NCI-H2107 (cell line): ENCODE measurements at regions not wholly inside any gene's neighbourhood (a gene's known extent, or its start where the extent isn't known, plus 50 kb on each side); places are given as distances from the start of the nearest gene placed in this dataset.
"Not testable (repeated sequence)": the region's sequence is repeated elsewhere in the genome, so short reads cannot be mapped to it uniquely, and the experiment has no call there.

ENCODE experiments used
- DNase-seq: peaks from one replicate; lab custom pipeline; 2025; lab: John Stamatoyannopoulos, UW

DNA sequence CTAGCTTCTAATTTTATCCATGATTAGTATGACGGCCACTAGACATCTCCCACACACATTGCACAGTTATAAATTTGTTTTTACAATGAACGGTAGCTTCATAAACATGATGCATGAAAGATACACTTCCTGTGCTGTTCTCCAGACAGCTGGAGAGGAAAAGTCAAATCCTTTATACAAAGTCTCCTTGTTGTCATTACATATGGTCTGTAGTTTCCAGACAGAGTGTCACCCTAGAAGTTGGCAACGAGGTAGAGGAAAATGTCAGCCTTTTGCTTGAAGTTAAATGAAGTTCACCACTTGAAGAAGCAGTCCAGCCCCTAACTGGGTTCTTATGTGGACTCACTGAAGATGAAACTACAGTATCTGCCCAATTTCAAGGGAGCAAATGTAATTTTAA, 253.0 kb upstream of the P2RY1 start:
- no peak for DNase-seq

DNA sequence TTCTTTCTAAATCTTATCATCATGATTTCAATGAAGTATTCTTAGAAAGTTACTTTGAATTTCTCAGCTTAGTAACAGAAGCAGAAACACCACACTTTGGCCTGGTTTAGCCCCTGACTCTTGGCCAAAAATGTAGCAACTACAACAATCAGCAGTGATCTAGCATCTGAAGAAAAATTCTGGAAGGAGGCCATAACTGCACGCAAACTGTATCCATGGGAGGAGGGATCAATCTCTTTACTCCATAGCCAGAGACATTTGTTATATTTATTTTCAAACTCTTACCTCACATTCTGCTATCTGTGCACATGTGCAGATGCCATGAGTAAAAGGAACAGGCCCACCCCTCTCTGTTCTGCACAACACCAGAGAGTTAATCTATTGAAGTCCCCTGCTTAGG, 251.0 kb upstream of the P2RY1 start:
- DNase-seq: no peak

DNA sequence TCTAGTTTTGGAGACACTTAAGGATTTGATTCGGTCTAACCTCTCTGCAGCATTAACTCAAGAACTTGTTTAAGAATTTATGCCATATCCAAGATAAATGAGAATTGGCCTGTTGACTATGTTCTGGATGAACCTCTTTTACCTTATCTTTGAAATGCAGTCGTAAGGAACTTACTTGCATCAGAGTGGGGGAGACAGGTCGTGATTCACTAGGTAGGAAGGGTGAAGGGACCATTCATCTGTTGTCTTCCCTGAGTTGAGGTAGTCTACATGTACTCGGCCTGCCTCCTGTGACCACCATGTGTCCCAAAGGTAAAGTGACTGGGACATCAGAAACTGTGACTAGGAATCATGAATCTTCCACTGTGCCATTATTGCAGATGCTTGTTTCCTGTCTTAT, 248.0 kb upstream of the P2RY1 start:
- no peak for DNase-seq

- DNase-seq: no peak
Measured at GRCh38 chr3:152587861-152588260, 247.1 kb upstream of the P2RY1 start.

GRCh38 chr3:152589644-152590043, 245.3 kb upstream of the P2RY1 start:
- no peak for DNase-seq

DNA sequence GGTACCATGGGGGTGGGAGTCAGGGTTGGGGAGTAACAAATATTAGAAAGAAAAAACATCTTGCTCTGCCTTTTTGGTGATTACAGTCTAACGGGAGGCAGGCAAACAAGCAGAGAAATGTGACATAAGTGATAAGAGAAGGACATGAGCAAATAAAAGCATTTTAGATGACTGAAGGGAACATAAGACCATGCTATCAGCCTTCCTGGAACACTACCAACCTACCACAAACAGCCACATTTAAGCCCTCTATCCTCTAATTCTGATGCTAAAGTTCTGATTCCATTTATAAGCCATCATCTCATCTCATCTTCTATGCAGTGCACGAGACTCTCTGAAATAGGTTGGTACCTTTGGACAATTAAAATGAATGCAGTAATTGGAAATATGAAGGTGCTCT, 243.4 kb upstream of the P2RY1 start:
- no peak for DNase-seq

GRCh38 chr3:152593242-152593641, 241.7 kb upstream of the P2RY1 start:
- no peak for DNase-seq

- DNase-seq: no peak
Measured at GRCh38 chr3:152595975-152596821, 238.7 kb upstream of the P2RY1 start.

GRCh38 chr3:152596832-152597231, 238.1 kb upstream of the P2RY1 start:
- not testable (repeated sequence) for DNase-seq

DNA sequence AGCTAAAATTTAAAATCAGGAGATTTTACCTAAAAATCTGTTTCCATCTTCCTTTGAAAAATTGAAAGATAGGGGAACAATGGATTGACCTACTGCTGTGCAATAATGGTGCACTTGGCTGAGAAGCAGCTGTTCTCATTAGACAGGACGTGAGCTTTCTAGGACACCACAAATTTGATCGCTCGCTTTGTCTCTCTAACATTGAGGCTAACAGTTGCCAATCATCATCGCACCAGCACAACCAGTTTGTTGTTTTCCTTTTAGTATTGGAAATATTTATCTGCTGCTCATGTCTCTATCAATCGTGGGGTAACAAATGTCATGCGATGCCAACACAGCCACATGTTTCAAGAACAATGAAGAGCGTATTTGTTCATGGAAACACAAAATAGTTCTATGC, 228.8 kb upstream of the P2RY1 start:
- no peak for DNase-seq

- DNase-seq: no peak
Measured at GRCh38 chr3:152607179-152607578, 227.8 kb upstream of the P2RY1 start.

DNA sequence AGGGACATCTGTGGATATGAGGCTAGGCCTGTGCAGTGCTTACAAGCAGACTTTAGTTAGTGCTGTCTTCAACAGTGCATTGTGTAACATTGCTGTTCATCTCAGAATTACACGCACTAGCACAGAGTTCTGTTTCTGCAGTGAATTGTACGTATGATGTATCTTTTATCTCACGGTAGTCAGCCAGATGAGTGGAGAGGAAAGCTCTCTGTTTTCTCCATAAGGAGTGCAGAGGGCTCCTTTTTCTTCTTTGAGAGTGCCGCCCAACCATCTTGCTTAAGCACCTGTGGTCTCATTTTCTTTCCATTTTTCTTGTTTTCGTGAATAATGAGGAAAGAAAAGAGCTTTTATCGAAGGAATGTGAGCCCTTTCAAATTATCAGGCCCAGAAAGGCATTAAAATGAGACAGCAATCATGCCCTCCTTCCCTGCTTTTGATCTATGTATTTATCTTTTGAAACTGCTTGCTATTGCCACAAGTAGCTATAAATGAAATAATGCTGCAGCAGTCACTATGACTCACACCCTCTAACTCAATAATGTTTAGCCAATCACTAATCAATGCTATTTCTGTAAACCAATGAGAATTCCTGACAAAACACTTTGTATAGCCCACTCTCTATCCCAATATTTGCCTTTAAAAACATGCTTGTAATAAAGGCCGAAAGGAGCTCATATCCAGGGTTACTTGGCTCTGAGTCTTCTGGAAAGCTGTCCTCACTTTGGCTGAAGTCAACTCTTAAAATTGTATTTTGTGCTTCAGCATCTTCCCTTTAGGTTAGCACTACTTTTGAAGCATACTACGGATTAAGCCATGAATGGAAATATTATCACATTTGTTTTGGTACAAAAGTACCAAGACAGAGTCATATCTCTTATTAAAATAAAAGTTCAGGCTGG, 226.0 kb upstream of the P2RY1 start:
- DNase-seq: no peak

DNA sequence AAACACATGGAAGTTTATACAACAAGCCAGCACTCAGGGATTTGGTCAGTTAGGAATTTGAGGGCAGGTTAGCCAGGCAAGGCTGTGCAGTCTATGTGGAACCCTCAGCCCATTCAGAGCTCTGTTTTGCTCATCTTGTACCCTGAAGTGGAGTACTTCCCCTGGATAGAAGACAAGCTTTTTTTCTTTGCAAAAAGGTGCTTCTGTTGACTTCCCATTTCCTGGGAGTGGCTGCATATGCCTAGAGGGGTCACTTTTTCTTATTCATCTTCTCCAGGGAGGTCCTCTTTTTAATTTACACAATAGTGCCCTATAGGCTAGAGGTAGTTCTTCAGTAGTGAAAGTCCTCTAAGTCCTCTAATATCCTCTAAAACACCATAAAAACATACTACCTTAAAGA, 225.0 kb upstream of the P2RY1 start:
- DNase-seq: no peak

- DNase-seq: no peak
Measured at GRCh38 chr3:152610622-152611021, 224.3 kb upstream of the P2RY1 start.

GRCh38 chr3:152611905-152612304, 223.0 kb upstream of the P2RY1 start:
- no peak for DNase-seq

- DNase-seq: no peak
Measured at GRCh38 chr3:152613851-152614250, 221.1 kb upstream of the P2RY1 start.

- no peak for DNase-seq
Measured at GRCh38 chr3:152615681-152616080, 219.2 kb upstream of the P2RY1 start.

GRCh38 chr3:152617609-152618008, 217.3 kb upstream of the P2RY1 start:
- no peak for DNase-seq

GRCh38 chr3:152618529-152618928, 216.4 kb upstream of the P2RY1 start:
- no peak for DNase-seq

- no peak for DNase-seq
Measured at GRCh38 chr3:152619691-152620090, 215.2 kb upstream of the P2RY1 start.

DNA sequence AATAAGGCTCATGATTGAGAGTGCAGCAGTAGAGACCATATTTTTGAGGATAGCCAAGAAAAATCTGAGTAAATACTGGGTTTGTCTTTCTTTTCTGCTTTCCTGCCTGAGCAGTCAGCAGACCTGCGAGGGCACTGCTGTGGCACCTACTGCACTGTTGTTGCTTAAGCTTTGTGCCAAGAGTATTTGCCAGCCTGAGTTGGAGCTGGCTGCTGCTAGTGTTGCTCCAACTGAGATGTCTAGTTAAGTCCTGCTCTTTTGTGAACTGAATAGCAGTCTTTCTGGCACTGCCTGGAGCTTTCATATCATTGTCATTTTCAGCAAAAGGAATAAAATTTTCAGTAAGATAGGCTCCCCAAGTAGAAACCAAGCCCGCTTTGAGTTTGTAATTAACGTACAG, 214.5 kb upstream of the P2RY1 start:
- DNase-seq: no peak

GRCh38 chr3:152621006-152621868, 213.7 kb upstream of the P2RY1 start:
- no peak for DNase-seq
